HG03103 (cell line): ENCODE measurements at regions not wholly inside any gene's neighbourhood (a gene's known extent, or its start where the extent isn't known, plus 50 kb on each side); places are given as distances from the start of the nearest gene placed in this dataset.

Source experiments
- ATAC-seq: cut with Tn5 transposase; IDR thresholded peaks from one replicate; pipeline ENCODE4 v1.9.1; 2021; ENCODE audit warnings: low read depth; ENCODE audit not compliant: unreplicated experiment

DNA sequence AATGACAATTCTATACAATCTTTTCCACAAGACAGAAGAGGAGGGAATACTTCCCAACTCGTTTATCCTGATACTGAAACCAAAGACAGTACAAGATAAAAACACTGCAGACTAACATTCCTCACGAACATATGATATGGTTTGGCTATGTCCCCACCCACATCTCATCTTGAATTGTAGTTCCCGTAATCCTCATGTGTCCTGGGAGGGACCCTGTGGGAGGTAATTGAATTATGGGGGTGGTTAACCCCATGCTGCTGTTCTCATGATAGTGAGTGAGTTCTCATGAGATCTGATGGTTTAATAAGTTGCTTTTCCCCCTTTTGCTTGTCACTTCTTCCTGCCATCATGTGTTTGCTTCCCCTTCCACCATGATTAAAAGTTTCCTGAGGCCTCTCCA lies 83.9 kb upstream of the PROK2 start:
- no peak for ATAC-seq

DNA sequence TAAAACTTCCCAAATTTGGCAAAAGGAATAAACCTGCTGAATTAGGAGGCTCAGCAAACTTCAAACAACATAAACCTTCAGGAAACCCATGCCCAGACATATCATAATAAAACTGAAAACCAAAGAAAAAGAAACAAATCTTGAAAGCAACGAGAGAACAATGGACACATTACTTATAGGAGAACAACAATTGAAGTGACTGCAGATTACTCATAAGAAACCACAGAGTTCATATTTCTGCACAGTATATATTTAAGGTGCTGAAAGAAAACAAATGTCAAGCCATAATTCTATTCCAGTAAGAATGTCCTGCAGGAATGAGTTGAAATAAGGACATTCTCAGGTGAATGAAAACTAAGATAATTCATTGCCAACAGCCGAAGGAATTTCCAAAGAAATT lies 80.8 kb upstream of the PROK2 start:
- no peak for ATAC-seq

DNA sequence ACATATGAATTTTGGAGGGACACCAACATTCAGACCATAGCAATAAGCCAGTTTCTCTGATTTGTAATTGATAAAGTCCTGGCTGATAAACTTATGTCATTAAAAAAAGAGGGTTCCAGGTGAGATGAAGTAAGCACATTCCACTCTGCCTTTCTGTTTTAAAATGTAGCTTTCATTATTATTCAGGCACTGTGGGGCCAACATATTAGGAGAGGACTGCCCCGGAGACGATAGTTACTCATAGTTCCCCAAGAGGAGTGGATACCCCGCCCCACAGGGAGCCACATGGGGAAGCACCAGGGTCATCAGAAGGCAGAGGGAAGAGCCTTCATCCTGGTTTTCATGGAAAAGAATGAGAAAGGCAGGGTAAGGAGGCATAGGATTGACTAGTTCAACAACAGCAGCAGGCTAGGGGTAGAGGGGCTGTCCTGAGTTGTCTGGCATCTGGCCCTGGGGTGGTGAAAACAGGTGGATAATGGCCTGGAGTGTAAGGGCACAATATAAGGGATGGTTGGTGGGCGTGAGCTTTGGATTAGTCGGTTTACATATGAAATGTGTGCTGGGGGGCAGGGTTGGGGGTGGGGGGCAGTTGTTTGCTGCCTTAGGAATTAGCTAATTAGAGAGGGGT lies 78.7 kb upstream of the PROK2 start:
- no peak for ATAC-seq

DNA sequence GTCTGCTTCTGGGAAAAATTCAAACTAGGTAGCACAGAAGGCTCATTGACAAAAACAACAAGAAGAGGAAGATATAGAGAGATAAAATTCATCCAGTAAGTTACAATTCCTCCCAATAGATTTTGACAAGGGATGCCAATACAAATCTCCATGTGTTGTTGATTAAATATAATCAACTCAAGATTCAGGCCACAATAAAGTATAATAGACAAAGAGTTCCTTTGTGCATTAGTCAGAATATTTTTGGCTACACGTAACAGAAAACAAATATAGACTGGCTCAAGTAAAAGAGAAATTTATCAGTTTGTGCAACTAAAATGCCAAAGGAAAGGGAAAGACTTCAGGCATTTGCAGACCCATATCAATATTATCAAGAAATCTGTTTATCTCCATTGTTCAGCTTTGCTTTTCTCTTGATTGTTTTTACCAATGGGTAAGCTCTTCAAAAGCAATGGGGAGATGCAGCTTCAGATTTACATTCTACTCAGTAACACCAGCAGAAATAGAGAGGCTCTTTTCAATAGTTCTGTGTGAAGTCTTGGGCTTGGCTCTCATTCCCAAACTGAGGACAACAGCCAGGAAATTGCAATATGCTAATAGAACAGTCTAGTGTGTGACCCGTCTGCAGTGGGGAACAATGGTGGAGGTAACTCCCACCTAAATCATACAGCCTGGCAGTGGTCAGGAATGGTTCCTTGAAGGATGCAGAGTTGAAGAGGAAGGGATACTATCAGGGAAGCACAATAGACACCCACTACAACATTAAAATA lies 77.6 kb upstream of the PROK2 start:
- no peak for ATAC-seq

DNA sequence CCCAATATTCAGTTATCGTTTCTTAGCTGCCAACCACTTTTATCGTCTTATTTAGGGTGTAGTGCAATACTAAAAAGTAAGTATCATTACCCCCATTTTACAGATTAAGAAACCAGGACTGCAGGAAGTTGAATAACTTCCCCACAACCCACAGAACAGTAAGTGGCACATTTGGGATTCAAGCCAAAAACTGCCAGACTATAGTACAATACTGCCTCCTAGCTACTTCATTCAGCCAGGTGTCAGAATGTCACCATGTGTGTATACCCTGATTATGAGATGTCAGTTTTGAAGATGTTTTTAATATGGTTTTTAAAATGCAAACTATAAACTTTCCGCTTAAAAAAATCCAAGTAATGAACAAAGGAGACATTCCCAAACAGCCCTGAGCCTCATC lies 74.2 kb upstream of the PROK2 start:
- ATAC-seq: no peak

DNA sequence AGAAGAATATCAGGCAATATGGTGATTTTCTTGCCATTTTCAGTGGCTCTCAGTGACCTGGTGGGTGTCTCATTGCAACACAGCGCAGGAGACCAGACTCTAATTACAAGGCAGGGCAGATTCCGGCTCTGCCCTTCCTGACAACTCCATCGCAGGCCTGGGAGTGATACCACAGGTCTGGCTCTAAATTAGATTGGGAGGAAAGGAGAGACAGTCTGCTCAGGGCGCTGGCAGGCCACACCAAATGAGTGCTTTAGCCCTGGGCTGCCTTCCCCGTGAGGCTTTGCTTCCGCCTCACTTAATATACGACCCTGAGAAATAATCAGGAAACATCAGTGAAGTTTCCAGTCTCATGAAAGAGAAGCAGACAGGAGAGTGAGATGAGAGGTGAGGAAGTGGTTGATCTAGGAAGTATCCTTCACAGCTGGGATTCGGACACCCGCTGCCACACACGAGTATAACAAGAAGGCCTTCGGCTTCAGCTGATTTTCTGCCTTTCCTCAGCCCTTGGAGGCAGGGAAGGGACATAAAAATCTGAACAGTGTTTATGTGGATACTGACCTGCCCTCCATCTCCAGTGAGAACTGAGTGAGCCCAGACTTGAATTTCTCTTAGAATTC lies 73.7 kb upstream of the PROK2 start:
- ATAC-seq: no peak

DNA sequence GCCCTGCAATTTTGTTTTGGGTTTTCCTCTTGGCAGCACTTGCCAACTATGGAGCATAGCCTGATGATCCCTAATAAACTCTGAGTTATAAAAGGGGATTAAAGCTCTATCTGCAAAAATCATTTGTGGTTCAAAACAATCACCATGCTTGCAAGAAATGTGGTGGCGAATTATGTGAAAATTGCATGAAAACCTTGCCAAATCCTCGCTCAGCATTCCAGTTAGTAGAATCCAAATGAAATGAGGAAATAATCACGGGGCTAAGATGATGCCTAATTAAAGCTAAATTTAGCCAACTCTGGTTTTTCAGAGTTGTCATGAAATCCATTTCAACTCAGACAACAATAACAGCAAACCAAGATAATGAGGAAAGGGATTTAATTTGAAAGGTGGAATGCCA lies 73.0 kb upstream of the PROK2 start:
- no peak for ATAC-seq

DNA sequence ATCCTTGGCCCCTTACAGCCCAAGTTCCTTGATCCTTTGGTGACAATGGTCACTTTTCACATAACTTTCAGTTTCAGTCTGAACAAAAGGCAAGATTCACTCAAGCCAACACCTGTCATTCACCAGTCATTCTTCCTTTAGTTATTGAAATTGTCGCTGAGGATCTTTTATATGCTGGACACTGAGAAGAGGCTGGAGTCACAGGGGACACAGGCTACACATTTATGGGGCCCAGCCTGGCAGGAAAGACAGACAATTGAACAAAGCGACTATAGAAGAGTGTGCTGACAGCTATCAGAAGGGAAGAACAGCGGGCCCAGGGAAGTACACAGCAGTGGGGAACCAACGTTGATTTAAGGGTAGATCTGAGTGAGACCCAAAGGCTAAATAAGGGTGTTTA lies 69.8 kb upstream of the PROK2 start:
- ATAC-seq: no peak

DNA sequence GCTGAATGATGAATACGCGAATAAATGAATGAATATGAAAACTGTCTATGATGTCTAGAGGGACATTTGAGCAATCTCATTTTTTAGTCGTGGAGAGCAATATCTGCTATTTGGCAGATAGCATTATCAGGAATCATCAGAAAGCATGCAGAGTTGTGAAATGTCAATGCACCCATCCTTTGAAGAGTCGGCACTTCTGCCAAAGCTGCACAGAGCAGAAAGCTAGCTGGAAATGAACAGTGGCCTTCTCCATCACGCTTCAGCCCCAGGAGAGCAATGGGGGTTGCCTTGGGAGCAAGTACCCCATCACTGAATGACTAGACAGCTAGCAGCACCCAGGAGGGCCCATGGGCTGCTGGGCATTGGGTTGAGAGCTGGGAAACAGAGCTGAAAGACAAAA lies 69.1 kb upstream of the PROK2 start:
- no peak for ATAC-seq

DNA sequence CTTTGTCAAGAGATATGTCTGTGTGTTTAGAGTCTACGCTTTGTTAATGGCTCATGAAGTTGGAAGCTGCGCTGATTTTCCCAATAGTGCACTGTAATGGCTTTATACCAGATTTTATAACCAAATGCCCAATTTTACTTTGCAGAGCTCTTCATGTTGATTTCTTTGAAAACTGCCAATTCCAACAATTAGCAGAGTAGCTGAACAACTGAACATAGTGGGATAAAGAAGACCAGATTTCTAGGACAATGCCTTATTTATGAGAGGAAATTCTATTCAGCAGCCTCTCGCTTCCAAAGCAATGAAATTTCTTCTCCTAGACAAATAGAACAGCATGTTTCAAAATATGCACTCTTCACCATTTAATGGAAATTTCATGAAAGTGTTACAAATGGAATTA lies 66.9 kb upstream of the PROK2 start:
- ATAC-seq: no peak

DNA sequence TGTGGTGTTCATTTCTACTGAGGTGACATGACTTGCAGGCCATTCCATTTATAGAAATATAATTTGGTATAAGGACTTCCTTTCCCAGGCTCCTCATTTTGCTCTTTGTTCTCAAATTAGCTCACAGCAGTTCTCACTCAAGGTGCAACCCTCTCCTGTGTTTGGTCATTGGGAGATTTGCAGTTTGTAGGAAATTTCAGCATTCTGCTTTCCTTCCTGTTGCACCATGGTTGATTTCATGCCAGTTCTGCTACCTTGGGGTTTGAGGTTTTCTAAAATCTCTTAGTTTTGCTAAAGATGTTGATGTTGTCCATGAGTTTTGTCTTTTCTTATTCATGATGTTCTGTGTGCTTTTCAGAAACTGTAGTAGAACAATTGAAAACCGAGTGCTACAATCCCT lies 65.7 kb upstream of the PROK2 start:
- ATAC-seq: no peak

DNA sequence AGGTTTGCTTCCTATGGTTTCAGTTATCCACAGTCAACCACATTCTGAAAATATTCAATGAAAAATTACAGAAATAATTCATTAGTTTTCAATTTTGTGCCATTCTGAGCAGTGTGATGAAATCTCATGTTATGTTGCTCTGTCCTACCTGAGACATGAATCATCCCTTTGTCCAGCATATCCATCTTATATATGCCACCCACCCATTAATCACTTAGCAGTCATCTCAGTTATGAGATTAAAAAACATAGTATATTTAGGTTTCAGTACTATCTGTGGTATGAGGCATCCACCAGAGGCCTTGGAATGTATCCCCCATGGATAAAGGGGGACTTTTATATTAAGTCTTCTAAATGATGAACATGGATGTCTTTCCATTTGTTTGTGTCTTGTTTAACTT lies 64.7 kb upstream of the PROK2 start:
- no peak for ATAC-seq

DNA sequence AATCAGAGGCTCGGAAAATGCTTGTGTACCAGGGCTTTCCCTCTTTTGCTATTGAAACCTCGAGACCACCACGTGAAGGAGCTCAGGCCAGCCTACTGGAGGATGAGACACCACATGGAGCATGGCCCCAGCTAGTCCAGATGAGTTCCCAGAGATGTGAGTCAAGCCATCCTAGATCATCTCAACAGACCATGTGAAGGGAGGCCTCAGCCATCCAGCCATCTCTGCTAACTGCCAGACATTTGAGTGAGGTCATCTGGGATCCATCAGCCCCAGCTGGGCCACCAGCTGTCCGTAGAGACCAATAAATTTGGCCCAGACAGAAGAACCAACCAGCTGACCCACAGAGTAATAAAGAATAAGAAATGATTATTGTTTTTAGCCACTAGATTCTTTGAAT lies 62.8 kb upstream of the PROK2 start:
- ATAC-seq: no peak

DNA sequence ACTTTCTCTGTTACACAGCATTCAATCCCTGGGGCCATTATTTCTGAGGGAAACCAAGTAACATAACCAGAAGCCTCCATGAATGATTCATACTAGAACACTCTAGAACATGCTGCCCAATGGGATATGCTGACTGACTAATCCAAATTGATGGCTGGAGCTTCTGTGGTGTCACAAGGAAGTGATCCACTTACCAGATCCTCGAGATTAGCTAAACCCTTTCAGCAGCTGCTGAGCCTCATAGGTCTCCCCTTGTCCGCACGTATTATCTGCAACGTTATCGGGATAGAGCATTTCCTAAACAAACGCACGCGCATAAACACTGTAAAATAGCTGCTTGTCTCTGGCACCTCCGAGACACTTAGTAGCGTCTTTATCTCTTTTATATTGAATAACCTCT lies 61.2 kb upstream of the PROK2 start:
- no peak for ATAC-seq

DNA sequence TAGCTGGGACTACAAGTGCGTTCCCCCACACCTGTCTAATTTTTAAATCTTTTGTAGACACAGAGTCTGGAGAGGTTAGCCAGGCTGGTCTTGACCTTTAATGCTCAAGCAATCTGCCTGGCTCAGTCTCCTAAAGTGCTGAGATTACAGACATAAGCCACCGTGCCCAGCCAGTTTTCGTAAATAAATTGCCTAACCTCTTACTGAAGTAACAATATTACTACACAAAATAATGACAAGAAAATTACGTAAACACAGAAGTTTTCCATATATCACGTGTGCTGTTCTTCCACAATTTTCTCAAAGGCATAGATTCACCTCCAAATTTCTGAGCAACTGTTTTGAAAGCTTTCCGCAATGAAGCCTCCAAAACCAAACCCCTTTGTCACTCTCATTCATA lies 58.1 kb upstream of the PROK2 start:
- ATAC-seq: no peak

DNA sequence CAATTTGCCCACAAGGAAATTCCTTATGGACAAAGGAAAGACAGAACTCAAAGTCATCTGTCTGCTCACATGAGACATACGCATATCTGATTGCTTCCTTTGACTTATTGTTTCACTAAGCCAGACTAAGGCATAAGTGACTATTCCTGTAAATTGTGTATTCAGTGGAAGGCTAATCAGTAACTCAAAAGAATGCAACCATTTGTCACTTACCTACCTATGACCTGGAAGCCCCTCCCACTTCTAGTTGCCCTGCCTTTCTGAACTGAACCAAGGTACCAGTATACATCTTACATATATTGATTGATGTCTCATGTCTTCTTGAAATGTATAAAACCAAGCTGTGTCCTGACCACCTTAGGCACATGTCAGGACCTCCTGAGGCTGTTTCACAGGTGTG lies 53.5 kb upstream of the PROK2 start:
- ATAC-seq: no peak
